PC-9 (cell line): ENCODE measurements at regions not wholly inside any gene's neighbourhood (a gene's known extent, or its start where the extent isn't known, plus 50 kb on each side); places are given as distances from the start of the nearest gene placed in this dataset.

Source experiments
- CTCF ChIP-seq: fragments of 200-600 bp; sonication (generic); conservative IDR thresholded peaks from 2 replicates; pipeline ENCODE4 v1.6.1; 2017; ENCODE audit warnings: mixed run types, antibody characterized with exemption, mild to moderate bottlenecking, moderate library complexity
- EZH2 ChIP-seq: fragments of 200-600 bp; sonication (generic); IDR thresholded peaks from 2 replicates; pipeline ENCODE4 v1.8.0; 2017; ENCODE audit warnings: antibody characterized with exemption, low read depth

GRCh38 chr2:30396436-30397232, 50.4 kb upstream of the LCLAT1 start:
- no peak for TF ChIP-seq CTCF
- TF ChIP-seq EZH2: no peak
